ENCODE measurements at regions not wholly inside any gene's neighbourhood (a gene's known extent, or its start where the extent isn't known, plus 50 kb on each side); places are given as distances from the start of the nearest gene placed in this dataset.

GRCh38 chr7:125154930-125155329 lies 225.3 kb upstream of the POT1 start:
- no peaks in the 10 kb centered on the region for H3K36me3 ChIP-seq (ENCODE audit: control insufficient read depth, low read length)
- no peaks in the 10 kb centered on the region for H4K20me1 ChIP-seq (ENCODE audit: control insufficient read depth, insufficient read depth, low read depth, low read length)
- no peak overlapping the region for H3K4me3 ChIP-seq (ENCODE audit: low read length)
- no peak overlapping the region for H3K4me2 ChIP-seq (ENCODE audit: low read length)
- H3K9me2 ChIP-seq (replicated peaks; ENCODE audit: control insufficient read depth, low read length), result no peaks in the 10 kb centered on the region
- TF ChIP-seq EZH2phosphoT487 (IDR thresholded peaks at IDR 0.05; ENCODE audit: borderline replicate concordance, low read length), result no peak
- TF ChIP-seq CTCF (IDR thresholded peaks at IDR 0.05; ENCODE audit: low read depth, low read length, poor library complexity, severe bottlenecking), result no peak
- no peaks in the 10 kb centered on the region for H3K4me1 ChIP-seq (ENCODE audit: control insufficient read depth, low read length)
- H3F3A ChIP-seq (ENCODE audit: control insufficient read depth, insufficient read depth), result no peaks in the 10 kb centered on the region
- H3K27me3 ChIP-seq (ENCODE audit: control insufficient read depth, low read length), result no peaks in the 10 kb centered on the region
- no peaks in the 10 kb centered on the region for H3K9me3 ChIP-seq (ENCODE audit: control insufficient read depth, insufficient read depth, low read length)
- no peak overlapping the region for H3K27ac ChIP-seq (ENCODE audit: low read depth, low read length)
- H3K79me2 ChIP-seq (ENCODE audit: control insufficient read depth, low read length), result no peaks in the 10 kb centered on the region

- Histone ChIP-seq H3K4me2 (ENCODE audit: low read length) (no peak overlapping the region), H3K4me3 (ENCODE audit: low read length) (no peak overlapping the region), H3F3A (ENCODE audit: control insufficient read depth, insufficient read depth) (no peaks in the 10 kb centered on the region), H3K9me2 (replicated peaks; ENCODE audit: control insufficient read depth, low read length) (no peaks in the 10 kb centered on the region), H3K79me2 (ENCODE audit: control insufficient read depth, low read length) (no peaks in the 10 kb centered on the region), H4K20me1 (ENCODE audit: control insufficient read depth, insufficient read depth, low read depth, low read length) (no peaks in the 10 kb centered on the region), H3K9me3 (ENCODE audit: control insufficient read depth, insufficient read depth, low read length) (no peaks in the 10 kb centered on the region), H3K27ac (ENCODE audit: low read depth, low read length) (no peak overlapping the region), H3K36me3 (ENCODE audit: control insufficient read depth, low read length) (no peaks in the 10 kb centered on the region), H3K4me1 (ENCODE audit: control insufficient read depth, low read length) (no peaks in the 10 kb centered on the region), H3K27me3 (ENCODE audit: control insufficient read depth, low read length) (no peaks in the 10 kb centered on the region)
- TF ChIP-seq CTCF (IDR thresholded peaks at IDR 0.05; ENCODE audit: low read depth, low read length, poor library complexity, severe bottlenecking), result no peak
Measured at GRCh38 chr7:125149151-125149550, 219.5 kb upstream of the POT1 start.

GRCh38 chr7:125147047-125147446 lies 217.4 kb upstream of the POT1 start:
- no peaks in the 10 kb centered on the region for H3K27me3 ChIP-seq (ENCODE audit: control insufficient read depth, low read length)
- H3K9me3 ChIP-seq (ENCODE audit: control insufficient read depth, insufficient read depth, low read length), result no peaks in the 10 kb centered on the region
- no peaks in the 10 kb centered on the region for H3K4me1 ChIP-seq (ENCODE audit: control insufficient read depth, low read length)
- no peaks in the 10 kb centered on the region for H3K36me3 ChIP-seq (ENCODE audit: control insufficient read depth, low read length)
- H3K79me2 ChIP-seq (ENCODE audit: control insufficient read depth, low read length), result no peaks in the 10 kb centered on the region
- H3K4me3 ChIP-seq (ENCODE audit: low read length), result no peak overlapping the region
- no peaks in the 10 kb centered on the region for H3K9me2 ChIP-seq (replicated peaks; ENCODE audit: control insufficient read depth, low read length)
- no peak overlapping the region for H3K27ac ChIP-seq (ENCODE audit: low read depth, low read length)
- no peaks in the 10 kb centered on the region for H4K20me1 ChIP-seq (ENCODE audit: control insufficient read depth, insufficient read depth, low read depth, low read length)
- H3K4me2 ChIP-seq (ENCODE audit: low read length), result no peak overlapping the region
- no peaks in the 10 kb centered on the region for H3F3A ChIP-seq (ENCODE audit: control insufficient read depth, insufficient read depth)
- TF ChIP-seq EZH2phosphoT487 (IDR thresholded peaks at IDR 0.05; ENCODE audit: borderline replicate concordance, low read length), result no peak
- no peak for TF ChIP-seq CTCF (IDR thresholded peaks at IDR 0.05; ENCODE audit: low read depth, low read length, poor library complexity, severe bottlenecking)

Data from DOHH2 (cell line).